NCI-H2196 (cell line): ENCODE measurements at regions not wholly inside any gene's neighbourhood (a gene's known extent, or its start where the extent isn't known, plus 50 kb on each side); places are given as distances from the start of the nearest gene placed in this dataset.
"Not testable (repeated sequence)": the region's sequence is repeated elsewhere in the genome, so short reads cannot be mapped to it uniquely, and the experiment has no call there.

Source experiments
- DNase-seq: peaks from one replicate; lab custom pipeline; 2025; ENCODE audit not compliant: unreplicated experiment; lab: John Stamatoyannopoulos, UW

- DNase-seq: no peak
These were observed 89.1 kb upstream of the NEDD4L start for GRCh38 chr18:57954935-57955334.

GRCh38 chr18:57953883-57954282 is 90.1 kb upstream of the NEDD4L start:
- DNase-seq: no peak

GRCh38 chr18:57951999-57952774 is 91.8 kb upstream of the NEDD4L start:
- no peak for DNase-seq

- no peak for DNase-seq
These were observed 92.8 kb upstream of the NEDD4L start for GRCh38 chr18:57951117-57951796.

GRCh38 chr18:57950542-57950941 is 93.5 kb upstream of the NEDD4L start:
- no peak for DNase-seq

GRCh38 chr18:57949335-57949734 is 94.7 kb upstream of the NEDD4L start:
- not testable (repeated sequence) for DNase-seq

GRCh38 chr18:57947117-57947516 is 96.9 kb upstream of the NEDD4L start:
- DNase-seq: no peak

- no peak for DNase-seq
These were observed 100.3 kb upstream of the NEDD4L start for GRCh38 chr18:57943723-57944122.

- DNase-seq: no peak
These were observed 101.5 kb upstream of the NEDD4L start for GRCh38 chr18:57942493-57942892.

- no peak for DNase-seq
These were observed 102.1 kb upstream of the NEDD4L start for GRCh38 chr18:57941841-57942489.

- DNase-seq: no peak
These were observed 103.8 kb upstream of the NEDD4L start for GRCh38 chr18:57940166-57940660.

- DNase-seq: not testable (repeated sequence)
These were observed 109.7 kb upstream of the NEDD4L start for GRCh38 chr18:57934375-57934774.

- peak; percentile 12 for DNase-seq
These were observed 113.0 kb upstream of the NEDD4L start for GRCh38 chr18:57931038-57931437.

GRCh38 chr18:57930476-57930875 is 113.5 kb upstream of the NEDD4L start:
- DNase-seq: peak; percentile 9

- no peak for DNase-seq
These were observed 114.1 kb upstream of the NEDD4L start for GRCh38 chr18:57929922-57930321.

GRCh38 chr18:57928466-57928865 is 115.6 kb upstream of the NEDD4L start:
- DNase-seq: no peak

- no peak for DNase-seq
These were observed 116.5 kb upstream of the NEDD4L start for GRCh38 chr18:57927511-57927910.

GRCh38 chr18:57925706-57926105 is 118.3 kb upstream of the NEDD4L start:
- DNase-seq: no peak

GRCh38 chr18:57923611-57924010 is 120.4 kb upstream of the NEDD4L start:
- DNase-seq: no peak

GRCh38 chr18:57922885-57923284 is 119.8 kb upstream of the ATP8B1 start:
- no peak for DNase-seq

- DNase-seq: no peak
These were observed 118.6 kb upstream of the ATP8B1 start for GRCh38 chr18:57921708-57922107.

GRCh38 chr18:57920036-57920435 is 116.9 kb upstream of the ATP8B1 start:
- DNase-seq: no peak
